NCI-H446 (cell line): ENCODE measurements at regions not wholly inside any gene's neighbourhood (a gene's known extent, or its start where the extent isn't known, plus 50 kb on each side); places are given as distances from the start of the nearest gene placed in this dataset.
A peak's percentile ranks its signal among the peaks of the same experiment; 100 is the strongest.

ENCODE experiments used
- DNase-seq, 2 experiments: peaks; one replicate each; lab custom pipeline; 2025; lab: John Stamatoyannopoulos, UW

DNA sequence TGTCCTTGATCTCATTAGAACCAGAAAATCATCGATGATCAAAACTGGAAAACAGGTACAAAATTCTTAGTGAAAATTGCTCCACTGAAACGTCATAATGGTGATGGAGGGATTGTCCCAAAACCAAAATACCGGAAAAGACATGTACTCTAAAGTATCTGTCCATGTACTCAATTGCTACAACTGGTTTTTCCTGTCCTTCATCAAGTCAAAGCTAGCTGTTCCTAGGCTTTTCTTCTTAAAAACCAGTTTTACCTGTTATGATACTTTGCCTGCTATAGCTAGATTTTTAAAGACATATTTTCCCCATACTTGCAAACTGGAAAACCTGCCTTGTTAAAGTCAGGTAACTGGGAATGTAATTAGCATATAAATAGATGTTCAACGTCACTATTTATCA is 50.5 kb upstream of the LRRC1 start:
- no peak for DNase-seq

DNA sequence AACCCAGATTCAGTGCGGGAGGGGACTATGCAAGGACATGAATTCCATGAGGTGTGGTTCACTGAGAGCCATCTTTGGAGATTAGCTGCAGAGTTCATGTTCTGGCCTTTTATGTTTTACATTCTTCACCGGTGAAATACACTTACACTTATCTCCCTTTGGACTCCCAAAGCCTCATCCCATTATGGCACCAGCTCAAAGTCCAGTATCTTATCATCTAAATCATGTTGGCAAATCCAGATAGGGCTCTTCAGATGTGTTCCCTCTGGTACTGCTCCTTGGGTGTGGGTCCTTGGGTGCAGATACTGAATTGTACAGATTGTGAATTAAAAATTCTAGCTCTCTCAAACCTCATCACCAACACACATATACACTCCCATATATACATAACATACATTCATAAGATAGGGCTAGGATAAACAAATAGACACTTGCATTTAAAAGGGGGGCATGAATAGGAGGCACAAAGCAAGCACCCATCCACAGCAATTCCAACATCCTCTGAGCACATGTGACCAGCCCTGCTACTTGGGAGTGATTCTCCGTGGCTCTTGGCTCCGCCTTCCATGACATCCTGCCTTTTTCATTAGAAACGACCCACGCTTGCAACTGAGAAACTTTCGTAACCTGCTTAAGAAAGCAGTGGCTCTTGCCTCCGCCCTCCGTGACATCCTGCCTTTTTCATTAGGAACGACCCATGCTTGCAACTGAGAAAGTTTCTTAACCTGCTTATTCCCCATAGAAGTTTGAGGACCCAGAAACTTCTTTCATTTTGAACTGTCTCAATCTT is 53.6 kb upstream of the LRRC1 start:
- no peak for DNase-seq

DNA sequence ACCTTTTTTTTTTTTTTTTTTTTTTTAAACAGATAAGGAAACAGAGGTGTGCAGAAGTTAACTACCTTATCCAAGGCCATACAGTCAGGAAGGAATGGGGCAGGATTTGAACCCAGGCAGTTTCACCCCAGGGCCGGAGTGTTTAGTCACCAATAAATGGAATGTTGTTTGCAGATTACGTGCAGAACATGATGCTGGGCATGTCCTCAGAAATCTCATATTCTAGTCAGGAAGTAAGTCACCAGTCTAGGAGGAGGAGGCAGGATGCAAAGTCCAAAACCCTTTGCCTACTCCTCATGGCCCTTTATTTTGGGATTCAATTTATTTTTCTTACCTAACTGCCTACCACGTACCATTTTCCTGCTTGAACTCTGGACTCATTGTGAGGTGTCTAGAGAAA is 57.1 kb upstream of the LRRC1 start:
- DNase-seq: no peak

DNA sequence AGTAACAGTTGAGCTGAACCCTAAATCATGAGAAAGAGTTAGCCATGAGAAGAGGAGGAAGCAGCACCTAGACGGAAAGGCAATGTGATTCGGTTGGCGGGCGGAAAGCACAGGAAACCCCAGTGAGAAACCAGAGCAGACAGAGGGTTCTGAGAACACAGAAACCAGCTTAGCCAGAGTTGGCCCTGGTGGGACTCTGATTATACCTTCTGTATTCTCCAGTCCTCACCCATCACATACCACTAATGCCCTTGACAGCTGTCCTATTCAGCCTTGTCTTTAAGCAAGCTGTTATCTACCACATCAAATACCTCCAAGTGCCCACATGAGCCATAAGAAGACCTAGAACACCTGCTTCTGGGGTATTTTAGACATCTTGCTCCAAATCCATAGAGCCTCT is 58.9 kb upstream of the LRRC1 start:
- DNase-seq: no peak

DNA sequence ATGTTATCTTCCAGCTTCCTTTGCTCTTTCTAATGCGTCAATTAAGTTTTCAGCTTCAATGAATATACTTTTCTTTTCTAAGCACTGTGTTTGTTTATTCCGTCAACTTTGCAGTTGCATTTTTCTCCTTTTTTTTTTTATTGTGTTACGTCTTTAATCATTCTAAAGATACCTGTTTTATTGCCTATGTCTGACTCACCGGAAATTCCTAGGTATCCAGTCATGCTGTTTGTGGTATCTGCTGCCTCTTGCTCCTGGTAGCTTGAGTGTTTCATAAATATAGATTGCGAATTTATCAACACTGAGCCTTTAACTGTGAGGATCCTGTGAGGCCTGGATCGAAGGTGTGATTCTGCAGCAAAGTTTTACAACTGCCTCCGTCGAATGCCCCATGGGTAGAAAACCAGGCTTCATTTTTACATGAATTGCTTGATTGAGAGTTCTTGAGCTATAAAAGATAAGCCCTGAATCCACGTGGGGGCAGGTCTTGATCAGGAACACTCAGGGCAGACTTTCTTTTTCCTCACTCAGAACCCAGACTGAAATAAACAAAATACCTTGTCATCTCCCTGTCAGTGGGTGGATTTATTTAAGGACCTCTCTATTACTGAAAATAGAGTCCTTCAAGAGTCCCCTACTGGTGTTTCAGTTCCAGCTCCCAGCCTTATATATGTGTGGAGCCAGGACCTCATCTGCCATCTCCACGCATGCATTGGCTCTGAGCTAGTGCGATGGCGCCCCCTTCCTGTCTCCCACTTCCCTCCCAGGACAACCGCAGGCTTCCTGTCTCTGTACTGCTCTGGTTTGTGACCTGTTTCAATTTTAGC is 60.1 kb upstream of the LRRC1 start:
- DNase-seq: no peak

DNA sequence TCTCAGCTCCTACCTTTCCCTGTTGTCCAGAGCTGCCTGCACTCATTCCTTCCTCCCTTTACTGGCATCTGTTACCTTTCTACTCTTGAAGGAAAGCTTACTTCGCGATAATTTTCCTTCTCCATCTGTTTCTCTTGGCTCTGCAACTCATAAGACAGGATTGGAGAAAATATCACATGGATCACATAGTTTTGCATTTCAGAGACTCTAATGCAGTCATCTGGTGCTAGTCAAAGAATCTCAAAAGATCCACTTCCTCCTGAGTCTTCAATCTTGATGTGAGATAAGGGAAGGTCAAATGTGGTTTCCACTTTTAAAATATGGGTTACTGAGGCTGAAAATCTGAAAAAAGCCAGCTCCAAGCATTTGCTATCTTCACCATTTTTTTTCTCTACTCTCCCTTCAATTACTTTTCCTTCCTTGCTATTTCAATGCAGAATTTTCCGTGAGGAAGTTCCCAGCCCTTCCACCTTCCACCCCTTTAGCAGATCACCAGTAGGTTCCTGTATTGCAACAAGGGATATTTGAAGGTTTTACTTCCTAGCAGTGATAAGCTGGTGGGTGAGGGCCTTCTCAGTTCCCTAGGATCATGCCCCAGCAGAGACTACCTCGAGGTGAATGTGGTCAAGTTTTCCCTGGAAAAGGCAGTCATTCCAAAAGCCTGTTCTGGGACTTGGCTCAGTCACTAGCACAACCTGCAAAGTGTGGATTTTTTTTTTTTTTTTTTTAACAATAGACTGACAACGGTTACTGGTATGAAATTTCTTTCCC is 62.8 kb upstream of the LRRC1 start:
- DNase-seq: peak in 1 of 2 experiments; percentile 23

DNA sequence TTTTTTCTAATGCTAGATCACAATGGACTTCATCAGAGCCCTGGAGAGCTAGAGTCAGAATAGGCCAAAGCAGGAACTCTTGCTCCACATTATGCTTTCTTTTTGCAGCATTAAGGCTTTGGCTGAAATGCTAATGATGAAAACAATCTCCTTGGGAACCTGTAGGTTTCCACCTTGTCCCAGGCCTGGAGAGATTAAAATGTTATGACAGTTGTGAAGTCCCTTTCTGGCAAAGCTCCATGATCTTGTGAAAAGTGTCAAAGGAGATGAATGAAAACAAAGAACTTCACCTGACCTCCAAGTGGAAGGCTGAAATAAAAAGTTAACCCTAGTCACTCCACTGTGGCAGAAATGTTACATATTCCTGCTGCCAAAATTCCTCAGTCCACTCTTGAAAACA is 64.0 kb upstream of the LRRC1 start:
- DNase-seq: peak in 1 of 2 experiments; percentile 8

DNA sequence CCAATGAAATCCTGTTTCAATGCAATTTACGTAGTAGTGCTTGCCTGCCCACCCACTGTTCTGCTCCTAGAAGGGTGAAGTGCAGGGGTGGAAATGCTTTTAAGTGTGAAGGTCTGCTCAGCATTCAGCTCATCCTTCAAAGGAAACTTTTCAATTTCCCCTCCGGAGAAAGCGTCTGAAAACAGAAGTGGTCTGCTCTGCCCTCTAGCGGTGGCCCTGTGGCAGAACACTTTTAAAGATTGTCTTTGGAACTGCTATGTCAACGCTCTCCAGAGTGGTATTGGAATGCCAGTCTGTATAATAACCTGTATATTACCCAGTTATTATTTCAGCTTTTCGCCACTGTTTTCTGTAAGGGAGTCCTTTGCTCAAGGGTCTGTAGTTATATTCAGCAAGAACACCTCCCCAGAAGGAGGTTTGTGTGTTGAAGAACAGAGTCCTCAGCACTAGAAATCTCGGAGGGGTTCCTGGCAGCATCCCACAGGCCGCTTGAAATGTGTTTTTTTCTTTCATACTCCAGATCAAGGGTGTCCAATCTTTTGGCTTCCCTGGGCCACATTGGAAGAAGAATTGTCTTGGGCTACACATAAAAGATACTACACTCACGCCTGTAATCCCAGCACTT is 63.1 kb upstream of the KLHL31 start:
- DNase-seq: peak; percentile 36 to 69

DNA sequence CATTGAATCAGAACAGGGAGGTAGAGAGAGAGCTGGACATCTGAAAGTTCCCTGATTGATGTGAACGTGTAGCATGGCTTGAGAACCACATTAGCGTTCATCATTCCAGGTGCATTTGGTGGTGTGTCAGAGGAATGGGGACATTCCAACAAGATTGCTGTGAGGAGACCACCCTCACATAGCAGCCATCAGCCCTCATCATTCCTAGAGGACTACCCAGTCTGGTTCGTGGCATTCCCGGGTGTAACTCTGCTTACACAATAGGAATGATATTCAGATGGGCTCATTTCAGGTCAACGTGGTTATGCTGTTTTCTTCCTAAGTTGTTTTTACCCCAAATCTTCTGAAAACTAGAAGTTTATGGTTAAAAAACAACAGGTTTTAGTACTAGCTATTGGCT is 62.2 kb upstream of the KLHL31 start:
- DNase-seq: no peak

DNA sequence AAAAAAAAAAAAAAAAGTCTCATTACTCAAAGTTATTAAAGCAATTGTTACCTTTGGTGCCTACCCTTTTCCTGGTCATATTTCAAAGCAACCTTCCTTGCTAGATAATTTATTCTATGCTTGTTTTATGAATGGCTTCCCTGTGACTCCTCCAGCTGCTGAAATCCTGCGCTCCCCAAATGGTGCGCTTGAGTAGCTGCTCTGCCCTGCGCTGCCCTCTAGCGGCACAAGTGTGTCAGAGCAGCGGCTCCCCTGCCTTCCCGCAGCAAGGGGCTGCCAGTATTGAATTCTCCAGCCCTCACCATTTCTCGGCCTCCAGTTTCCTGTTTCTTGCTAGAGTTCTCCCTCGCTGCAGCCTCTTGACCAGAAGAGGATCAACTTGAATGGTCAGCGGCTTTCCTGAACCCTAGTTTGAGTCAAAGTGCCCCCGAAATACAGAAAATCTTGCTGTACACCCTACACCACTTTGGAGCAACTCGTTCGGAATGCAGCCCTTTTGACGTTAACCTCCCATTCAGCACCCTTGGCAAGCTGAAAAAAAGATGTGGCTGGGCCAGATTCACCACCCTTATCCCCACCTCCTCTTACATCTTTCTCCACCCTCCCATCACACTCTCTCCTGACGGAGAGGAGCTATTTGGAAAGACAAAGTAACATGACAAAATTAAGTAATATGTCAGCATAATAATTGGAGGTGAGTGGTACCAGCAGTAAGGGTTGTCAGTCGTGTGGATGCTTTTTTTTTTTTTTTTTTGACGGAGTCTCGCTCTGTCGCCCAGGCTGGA is 60.4 kb upstream of the KLHL31 start:
- peak; percentile 69 to 86 for DNase-seq

DNA sequence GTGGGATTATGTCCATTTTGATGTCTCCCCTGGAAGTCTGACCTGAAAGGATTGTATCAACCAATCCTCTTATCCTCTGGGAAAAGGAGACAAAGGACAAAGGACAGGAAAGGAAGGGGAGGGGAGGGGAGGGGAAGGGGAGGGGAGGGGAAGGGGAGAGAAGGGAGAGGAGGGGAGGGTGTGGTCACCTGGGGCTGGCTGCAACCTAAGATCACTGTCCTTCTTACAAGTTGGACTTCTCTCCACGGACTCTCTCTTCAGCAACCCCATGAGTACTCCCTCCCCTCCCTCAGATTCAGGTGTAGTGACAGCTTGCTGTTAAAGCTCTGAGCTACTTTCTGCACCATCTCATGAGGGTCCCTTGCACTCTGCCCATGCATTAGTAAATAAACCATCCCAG is 58.9 kb upstream of the KLHL31 start:
- no peak for DNase-seq

DNA sequence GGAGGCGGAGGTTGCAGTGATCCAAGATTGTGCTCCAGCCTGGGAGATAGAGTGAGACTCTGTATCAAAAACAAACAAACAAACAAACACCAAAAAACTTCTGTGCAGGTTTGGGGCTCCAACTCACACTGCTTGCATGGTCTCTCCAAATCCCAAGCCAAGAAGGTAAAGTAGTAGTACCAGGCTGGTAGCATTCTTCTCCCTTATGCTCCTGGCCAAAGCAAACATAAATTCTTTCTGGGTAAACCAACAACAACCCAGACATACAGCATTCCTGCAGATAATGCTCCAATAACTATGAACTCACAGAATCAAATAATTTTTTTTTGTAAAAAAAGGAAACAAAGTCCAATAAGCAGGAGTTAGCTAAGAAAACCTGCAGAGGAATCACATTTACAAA is 57.8 kb upstream of the KLHL31 start:
- no peak for DNase-seq

DNA sequence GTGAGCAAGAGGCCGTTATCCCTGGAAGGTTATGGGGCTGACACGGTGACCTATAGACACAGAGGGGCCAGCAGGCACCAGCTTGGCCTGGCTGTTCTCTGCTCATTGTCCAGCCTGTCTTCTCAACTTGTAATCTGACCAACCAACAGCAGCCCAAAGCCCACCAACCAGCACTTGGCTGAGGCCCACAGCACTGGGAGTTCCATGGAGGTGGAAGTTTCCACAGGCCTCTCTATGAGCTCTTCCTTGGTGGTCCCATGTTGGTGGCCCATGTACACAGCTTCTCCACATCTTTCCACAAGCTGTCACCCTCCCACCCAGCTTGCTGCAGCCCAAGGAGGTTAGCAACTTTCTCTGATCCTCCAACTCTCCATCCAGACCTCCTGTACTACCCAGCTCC is 56.2 kb upstream of the KLHL31 start:
- DNase-seq: no peak

DNA sequence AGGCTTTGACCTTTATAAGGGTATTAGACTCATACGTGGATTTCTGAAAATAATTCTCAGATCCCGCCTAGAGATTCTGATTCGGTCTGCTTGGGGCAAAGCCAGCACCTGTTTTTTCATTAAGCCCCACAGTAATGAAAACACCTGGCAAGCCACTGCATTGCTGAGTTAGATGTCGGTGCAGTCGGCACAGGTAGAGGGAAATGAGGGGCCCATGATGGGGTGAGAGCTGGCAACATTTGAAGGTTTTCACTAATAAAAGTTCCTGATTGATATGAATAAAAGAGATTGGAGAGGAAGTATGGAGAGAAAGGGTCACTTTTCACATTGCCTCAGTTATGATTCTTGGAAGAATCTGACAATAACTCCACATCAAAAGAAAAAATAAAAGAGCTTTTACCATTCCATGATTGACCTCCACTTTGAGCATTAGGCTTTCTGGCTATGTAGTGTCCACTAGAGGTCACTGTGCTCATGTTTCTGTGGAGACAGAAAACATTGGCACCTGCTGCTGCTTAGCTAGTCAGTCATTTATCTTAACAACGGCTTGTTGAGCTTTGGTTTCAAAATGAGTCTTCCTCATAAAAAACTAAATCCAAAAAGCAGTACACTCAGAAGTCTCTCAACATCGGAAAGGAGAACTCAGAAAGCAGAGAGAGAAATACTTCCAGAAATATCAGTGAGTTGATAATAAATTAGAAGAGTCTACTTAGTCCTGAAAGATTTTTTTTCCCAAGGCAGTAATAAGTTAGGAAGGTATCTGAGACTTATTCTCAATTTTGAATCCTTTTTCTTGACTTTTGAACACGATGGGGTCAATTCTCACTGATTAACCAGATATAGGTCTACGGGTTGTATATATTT is 53.3 kb upstream of the KLHL31 start:
- DNase-seq: peak; percentile 65 to 83

DNA sequence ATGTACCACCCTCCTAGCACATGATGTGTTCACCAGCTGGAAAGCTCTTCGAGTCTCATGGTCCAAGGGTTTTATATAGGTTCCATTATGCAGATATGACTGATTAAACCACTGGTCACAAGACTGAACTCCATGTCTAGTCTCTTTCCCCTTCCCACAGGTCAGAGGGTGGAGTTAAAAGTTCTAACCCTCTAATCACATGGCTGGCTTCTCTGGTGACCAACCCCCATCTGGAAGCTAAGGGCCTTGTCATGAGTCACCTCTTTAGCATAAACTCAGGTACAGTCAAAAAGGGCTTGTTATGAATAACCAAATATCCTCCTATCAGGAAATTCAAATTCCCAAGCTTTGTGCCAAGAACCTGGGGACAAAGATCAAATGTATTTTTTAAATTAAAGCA is 52.0 kb upstream of the KLHL31 start:
- DNase-seq: no peak

DNA sequence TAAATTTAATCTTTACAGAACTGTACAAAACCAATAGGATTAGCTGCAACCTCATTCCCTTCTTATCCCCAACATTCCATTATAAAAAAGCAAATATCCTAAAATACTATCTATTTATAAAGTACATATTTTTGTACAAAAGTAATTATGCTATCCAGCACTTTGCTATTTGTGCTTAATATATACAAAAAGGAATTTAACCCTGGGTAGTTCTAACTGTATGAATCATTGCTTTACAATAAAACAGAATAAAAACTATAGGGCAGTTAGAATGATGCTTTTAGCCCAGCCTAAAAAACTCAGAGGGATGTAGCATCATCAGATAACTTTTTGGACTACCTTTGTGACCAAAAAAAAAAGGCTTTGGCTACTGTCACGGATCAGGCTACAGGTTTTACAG is 49.9 kb upstream of the KLHL31 start:
- no peak for DNase-seq
